Neural progenitor cell (in vitro differentiated cells): ENCODE measurements at regions not wholly inside any gene's neighbourhood (a gene's known extent, or its start where the extent isn't known, plus 50 kb on each side); places are given as distances from the start of the nearest gene placed in this dataset.

Source experiments
- DNase-seq: peaks from one replicate; pipeline ENCODE4 v3.0.0-alpha.2; 2016; ENCODE audit warnings: low spot score
- H2AFZ ChIP-seq: fragments of 200-600 bp; sonication (generic); replicated peaks from 2 replicates; pipeline ENCODE4 v1.6.1; 2016; ENCODE audit warnings: antibody characterized with exemption
- H3F3A ChIP-seq: fragments of 200-600 bp; sonication (generic); 2 replicates; pipeline ENCODE4 v1.6.1; 2016; ENCODE audit warnings: antibody characterized with exemption, low read depth
- H3K27ac ChIP-seq: fragments of 200-600 bp; sonication (generic); 2 replicates; pipeline ENCODE4 v1.5.1; 2016; ENCODE audit warnings: mild to moderate bottlenecking
- H3K27me3 ChIP-seq: fragments of 200-600 bp; sonication (generic); 2 replicates; pipeline ENCODE4 v1.6.1; 2016; ENCODE audit warnings: mild to moderate bottlenecking, moderate library complexity
- H3K36me3 ChIP-seq: fragments of 200-600 bp; sonication (generic); 2 replicates; pipeline ENCODE4 v1.5.1; 2016
- H3K4me1 ChIP-seq: fragments of 200-600 bp; sonication (generic); 2 replicates; pipeline ENCODE4 v1.6.1; 2016; ENCODE audit warnings: mixed run types
- H3K4me2 ChIP-seq: fragments of 200-600 bp; sonication (generic); 2 replicates; pipeline ENCODE4 v1.6.1; 2016
- H3K4me3 ChIP-seq: fragments of 200-600 bp; sonication (generic); 2 replicates; pipeline ENCODE4 v1.5.1; 2016
- H3K79me2 ChIP-seq: fragments of 200-600 bp; sonication (generic); 2 replicates; pipeline ENCODE4 v1.6.1; 2016; ENCODE audit warnings: low read depth
- H3K9ac ChIP-seq: fragments of 200-600 bp; sonication (generic); 2 replicates; pipeline ENCODE4 v1.6.1; 2016
- H3K9me3 ChIP-seq: fragments of 200-600 bp; sonication (generic); 2 replicates; pipeline ENCODE4 v1.5.1; 2016; ENCODE audit warnings: low read depth
- H4K20me1 ChIP-seq: fragments of 200-600 bp; sonication (generic); 2 replicates; pipeline ENCODE4 v1.6.1; 2016; ENCODE audit warnings: low read depth
- H3K27ac Mint-ChIP-seq: 3 replicates; pipeline ENCODE4 v1.8.0; 2021; ENCODE audit warnings: mixed read lengths
- H3K27me3 Mint-ChIP-seq: 2 replicates; pipeline ENCODE4 v1.8.0; 2022; ENCODE audit warnings: low read depth, mild to moderate bottlenecking, inconsistent platforms, moderate library complexity, mixed read lengths; ENCODE audit not compliant: insufficient read depth
- H3K36me3 Mint-ChIP-seq: 3 replicates; pipeline ENCODE4 v1.8.0; 2021; ENCODE audit warnings: mixed read lengths
- H3K4me1 Mint-ChIP-seq: 3 replicates; pipeline ENCODE4 v1.8.0; 2021; ENCODE audit warnings: mixed read lengths
- H3K4me3 Mint-ChIP-seq: 3 replicates; pipeline ENCODE4 v1.8.0; 2021; ENCODE audit warnings: mild to moderate bottlenecking, moderate library complexity, mixed read lengths
- H3K9me3 Mint-ChIP-seq: 3 replicates; pipeline ENCODE4 v1.8.0; 2020; ENCODE audit warnings: mixed read lengths
- EZH2 ChIP-seq: fragments of 200-600 bp; sonication (generic); IDR thresholded peaks from 2 replicates; pipeline ENCODE4 v1.6.1; 2017; ENCODE audit warnings: antibody characterized with exemption, mild to moderate bottlenecking, moderate library complexity
- EZH2phosphoT487 ChIP-seq: fragments of 200-600 bp; sonication (generic); IDR thresholded peaks from 2 replicates; pipeline ENCODE4 v1.6.1; 2017; ENCODE audit warnings: antibody characterized with exemption
- TF ChIP-seq, protein P1 (sequence below): fragments of 200-600 bp; sonication (generic); IDR thresholded peaks from 2 replicates; pipeline ENCODE4 v1.5.1; 2017; ENCODE audit warnings: antibody characterized with exemption, mild to moderate bottlenecking

DNA sequence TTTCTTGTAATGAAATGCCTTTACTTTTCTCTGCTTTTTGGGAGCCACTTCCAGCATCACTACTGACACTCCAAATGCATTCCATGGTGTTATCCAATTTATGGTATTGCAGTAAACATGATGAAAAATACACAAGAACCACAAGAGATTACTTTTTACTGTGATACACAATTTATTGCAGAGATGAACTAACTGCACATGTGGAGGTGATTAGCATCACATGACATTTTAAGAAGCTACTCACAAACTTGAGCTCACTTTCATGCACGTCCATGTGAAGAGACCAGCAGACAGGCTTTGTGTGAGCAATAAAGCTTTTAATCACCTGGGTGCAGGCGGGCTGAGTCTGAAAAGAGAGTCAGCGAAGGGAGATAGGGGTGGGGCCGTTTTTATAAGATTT lies 780.5 kb upstream of the GOT2 start:
- H3K27me3 ChIP-seq: no peaks in the 10 kb centered on the region
- DNase-seq: no peak
- Mint-ChIP-seq H3K9me3 (peaks cover 22% of the 10 kb centered on the region), H3K36me3 (no peaks in the 10 kb centered on the region), H3K4me1 (no peaks in the 10 kb centered on the region), H3K27me3 (peaks cover 2% of the 10 kb centered on the region), H3K27ac (no peak overlapping the region), H3K4me3 (no peak overlapping the region)
- no peak overlapping the region for H3K9ac ChIP-seq
- no peak overlapping the region for H3K4me3 ChIP-seq
- no peaks in the 10 kb centered on the region for H3K36me3 ChIP-seq
- no peak overlapping the region for H2AFZ ChIP-seq
- H3K79me2 ChIP-seq: no peaks in the 10 kb centered on the region
- no peaks in the 10 kb centered on the region for H4K20me1 ChIP-seq
- TF ChIP-seq EZH2: no peak
- TF ChIP-seq, protein P1, sequence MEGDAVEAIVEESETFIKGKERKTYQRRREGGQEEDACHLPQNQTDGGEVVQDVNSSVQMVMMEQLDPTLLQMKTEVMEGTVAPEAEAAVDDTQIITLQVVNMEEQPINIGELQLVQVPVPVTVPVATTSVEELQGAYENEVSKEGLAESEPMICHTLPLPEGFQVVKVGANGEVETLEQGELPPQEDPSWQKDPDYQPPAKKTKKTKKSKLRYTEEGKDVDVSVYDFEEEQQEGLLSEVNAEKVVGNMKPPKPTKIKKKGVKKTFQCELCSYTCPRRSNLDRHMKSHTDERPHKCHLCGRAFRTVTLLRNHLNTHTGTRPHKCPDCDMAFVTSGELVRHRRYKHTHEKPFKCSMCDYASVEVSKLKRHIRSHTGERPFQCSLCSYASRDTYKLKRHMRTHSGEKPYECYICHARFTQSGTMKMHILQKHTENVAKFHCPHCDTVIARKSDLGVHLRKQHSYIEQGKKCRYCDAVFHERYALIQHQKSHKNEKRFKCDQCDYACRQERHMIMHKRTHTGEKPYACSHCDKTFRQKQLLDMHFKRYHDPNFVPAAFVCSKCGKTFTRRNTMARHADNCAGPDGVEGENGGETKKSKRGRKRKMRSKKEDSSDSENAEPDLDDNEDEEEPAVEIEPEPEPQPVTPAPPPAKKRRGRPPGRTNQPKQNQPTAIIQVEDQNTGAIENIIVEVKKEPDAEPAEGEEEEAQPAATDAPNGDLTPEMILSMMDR: no peak
- TF ChIP-seq EZH2phosphoT487: no peak
- no peak overlapping the region for H3K4me2 ChIP-seq
- H3F3A ChIP-seq: no peaks in the 10 kb centered on the region
- H3K4me1 ChIP-seq: no peaks in the 10 kb centered on the region
- no peaks in the 10 kb centered on the region for H3K9me3 ChIP-seq
- H3K27ac ChIP-seq: no peak overlapping the region

DNA sequence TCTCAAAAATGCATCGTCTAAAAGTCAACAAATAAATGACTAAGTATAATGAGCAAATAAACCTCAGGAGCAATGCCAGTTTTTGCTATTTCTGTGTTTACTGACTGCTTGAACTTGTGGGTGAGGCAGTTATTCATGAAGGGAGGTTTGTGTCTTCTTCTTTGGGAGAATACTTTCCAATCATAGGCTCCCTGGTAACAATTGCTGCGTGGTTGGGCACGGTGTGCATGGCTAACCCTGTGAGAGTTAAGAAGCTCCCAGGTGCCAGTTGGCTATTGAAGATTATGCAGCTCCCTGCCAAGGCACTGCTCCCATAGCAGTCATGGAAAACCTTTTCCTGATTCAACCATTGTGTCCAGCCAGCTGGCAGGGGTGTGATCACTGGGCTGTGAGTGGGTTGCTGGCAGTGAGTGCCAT lies 775.9 kb upstream of the GOT2 start:
- Histone ChIP-seq H3K36me3 (no peaks in the 10 kb centered on the region), H3K27me3 (no peaks in the 10 kb centered on the region), H3K79me2 (no peaks in the 10 kb centered on the region), H3K4me1 (no peaks in the 10 kb centered on the region), H3K4me3 (no peak overlapping the region), H2AFZ (no peak overlapping the region), H3K9me3 (no peaks in the 10 kb centered on the region), H4K20me1 (no peaks in the 10 kb centered on the region), H3K4me2 (no peak overlapping the region), H3F3A (no peaks in the 10 kb centered on the region), H3K9ac (no peak overlapping the region), H3K27ac (no peak overlapping the region)
- Mint-ChIP-seq H3K9me3 (peaks cover 14% of the 10 kb centered on the region), H3K27me3 (no peaks in the 10 kb centered on the region), H3K4me3 (no peak overlapping the region), H3K27ac (no peak overlapping the region), H3K4me1 (no peaks in the 10 kb centered on the region), H3K36me3 (no peaks in the 10 kb centered on the region)
- TF ChIP-seq EZH2phosphoT487 (no peak), EZH2 (no peak)
- TF ChIP-seq, protein P1: no peak
- DNase-seq: no peak

DNA sequence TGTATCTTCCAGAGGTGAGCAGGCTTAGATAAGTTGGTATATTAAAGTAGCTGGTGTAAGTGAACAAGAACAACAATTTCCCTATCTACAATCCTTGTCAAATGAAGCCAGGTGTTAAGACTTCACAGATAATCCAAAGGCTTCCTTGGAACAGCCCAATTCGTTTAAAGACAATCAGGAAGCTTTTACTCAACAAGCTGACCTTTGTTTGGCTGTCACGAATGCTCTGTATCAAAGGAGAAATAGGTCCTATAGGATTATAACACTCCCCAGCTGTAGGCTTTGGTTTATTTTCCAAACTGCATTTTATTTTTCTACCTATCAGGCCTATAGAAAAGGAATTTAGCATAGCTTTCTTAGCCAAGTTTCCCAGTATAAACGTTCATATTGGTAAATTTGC lies 766.5 kb upstream of the GOT2 start:
- TF ChIP-seq EZH2 (no peak), EZH2phosphoT487 (no peak)
- TF ChIP-seq, protein P1: no peak
- Histone ChIP-seq H3K36me3 (no peaks in the 10 kb centered on the region), H3K4me2 (peak overlapping the region; percentile 56), H3K27me3 (no peaks in the 10 kb centered on the region), H3F3A (peaks cover 4% of the 10 kb centered on the region), H3K9me3 (no peaks in the 10 kb centered on the region), H3K4me1 (peaks cover 19% of the 10 kb centered on the region), H3K4me3 (no peak overlapping the region), H2AFZ (no peak overlapping the region), H3K79me2 (no peaks in the 10 kb centered on the region), H3K9ac (no peak overlapping the region), H3K27ac (no peak overlapping the region), H4K20me1 (no peaks in the 10 kb centered on the region)
- Mint-ChIP-seq H3K27me3 (no peaks in the 10 kb centered on the region), H3K27ac (no peak overlapping the region), H3K9me3 (no peaks in the 10 kb centered on the region), H3K4me1 (peaks cover 4% of the 10 kb centered on the region), H3K4me3 (no peak overlapping the region), H3K36me3 (no peaks in the 10 kb centered on the region)
- peak; percentile 82 for DNase-seq

DNA sequence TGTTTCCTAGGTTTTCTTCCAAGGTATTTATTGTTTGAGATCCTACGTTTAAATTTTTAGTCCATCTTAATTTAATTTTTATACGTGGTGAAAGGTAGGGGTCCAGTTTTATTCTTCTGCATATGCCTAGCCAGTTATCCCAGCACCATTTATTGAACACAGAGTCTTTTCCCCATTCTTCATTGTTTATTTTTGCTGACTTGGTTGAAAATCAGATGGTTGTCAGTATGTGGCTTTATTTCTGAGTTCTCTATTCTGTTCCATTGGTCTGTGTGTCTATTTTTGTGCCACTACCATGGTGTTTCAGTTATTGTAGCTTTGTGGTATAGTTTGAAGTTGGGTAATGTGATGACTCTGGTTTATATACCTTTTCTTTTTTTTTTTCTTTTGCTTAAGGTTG lies 753.0 kb upstream of the GOT2 start:
- H3K4me3 ChIP-seq: no peak overlapping the region
- Mint-ChIP-seq H3K36me3 (no peaks in the 10 kb centered on the region), H3K4me3 (no peak overlapping the region), H3K27ac (no peak overlapping the region), H3K4me1 (peaks cover 7% of the 10 kb centered on the region), H3K9me3 (peaks cover 3% of the 10 kb centered on the region), H3K27me3 (no peaks in the 10 kb centered on the region)
- H3K4me2 ChIP-seq: no peak overlapping the region
- no peaks in the 10 kb centered on the region for H3F3A ChIP-seq
- H2AFZ ChIP-seq: no peak overlapping the region
- H3K9ac ChIP-seq: no peak overlapping the region
- peaks cover 14% of the 10 kb centered on the region for H3K4me1 ChIP-seq
- H3K27ac ChIP-seq: no peak overlapping the region
- no peaks in the 10 kb centered on the region for H4K20me1 ChIP-seq
- no peaks in the 10 kb centered on the region for H3K79me2 ChIP-seq
- no peaks in the 10 kb centered on the region for H3K9me3 ChIP-seq
- H3K27me3 ChIP-seq: no peaks in the 10 kb centered on the region
- no peaks in the 10 kb centered on the region for H3K36me3 ChIP-seq
- TF ChIP-seq EZH2 (no peak), EZH2phosphoT487 (no peak)
- TF ChIP-seq, protein P1: no peak
- DNase-seq: no peak
